Neural cell (in vitro differentiated cells): ENCODE measurements at regions not wholly inside any gene's neighbourhood (a gene's known extent, or its start where the extent isn't known, plus 50 kb on each side); places are given as distances from the start of the nearest gene placed in this dataset.

Experiments used
- EZH2 ChIP-seq: fragments of 200-600, 300-800 bp; shearing (Covaris generic), sonication (generic); IDR thresholded peaks from 2 replicates; pipeline ENCODE4 v1.6.1; 2014; ENCODE audit warnings: antibody characterized with exemption, low read length, borderline replicate concordance, mild to moderate bottlenecking; ENCODE audit not compliant: insufficient read depth, poor library complexity, severe bottlenecking
- TAF1 ChIP-seq: IDR thresholded peaks from 2 replicates; pipeline ENCODE4 v1.6.1; 2012; ENCODE audit warnings: low read depth
- TF ChIP-seq, protein P1 (sequence below): fragments of 450-650 bp; IDR thresholded peaks from 2 replicates; pipeline ENCODE4 v1.5.1; 2014; ENCODE audit warnings: antibody characterized with exemption, mild to moderate bottlenecking, moderate library complexity; ENCODE audit not compliant: poor library complexity, severe bottlenecking

DNA sequence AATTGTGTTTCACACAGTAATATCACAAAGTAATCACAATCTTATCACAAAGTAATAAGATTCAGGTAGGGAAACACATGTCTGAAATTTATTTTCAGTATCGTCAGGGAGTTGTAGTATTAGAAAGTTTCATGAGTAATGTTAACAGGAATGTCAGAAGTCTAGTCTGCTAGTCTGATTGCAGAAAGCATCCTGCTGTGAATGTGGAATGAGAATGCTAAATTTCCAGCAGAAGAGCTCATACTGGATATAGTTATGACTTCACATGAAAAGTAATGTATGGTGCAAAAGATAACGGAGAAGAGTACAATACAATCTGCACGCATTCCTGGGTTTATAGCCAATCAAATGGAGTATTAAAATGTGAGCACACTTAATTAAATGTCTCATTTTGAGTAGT lies 494.7 kb upstream of the SETBP1 start:
- TF ChIP-seq TAF1: no peak
- TF ChIP-seq, protein P1, sequence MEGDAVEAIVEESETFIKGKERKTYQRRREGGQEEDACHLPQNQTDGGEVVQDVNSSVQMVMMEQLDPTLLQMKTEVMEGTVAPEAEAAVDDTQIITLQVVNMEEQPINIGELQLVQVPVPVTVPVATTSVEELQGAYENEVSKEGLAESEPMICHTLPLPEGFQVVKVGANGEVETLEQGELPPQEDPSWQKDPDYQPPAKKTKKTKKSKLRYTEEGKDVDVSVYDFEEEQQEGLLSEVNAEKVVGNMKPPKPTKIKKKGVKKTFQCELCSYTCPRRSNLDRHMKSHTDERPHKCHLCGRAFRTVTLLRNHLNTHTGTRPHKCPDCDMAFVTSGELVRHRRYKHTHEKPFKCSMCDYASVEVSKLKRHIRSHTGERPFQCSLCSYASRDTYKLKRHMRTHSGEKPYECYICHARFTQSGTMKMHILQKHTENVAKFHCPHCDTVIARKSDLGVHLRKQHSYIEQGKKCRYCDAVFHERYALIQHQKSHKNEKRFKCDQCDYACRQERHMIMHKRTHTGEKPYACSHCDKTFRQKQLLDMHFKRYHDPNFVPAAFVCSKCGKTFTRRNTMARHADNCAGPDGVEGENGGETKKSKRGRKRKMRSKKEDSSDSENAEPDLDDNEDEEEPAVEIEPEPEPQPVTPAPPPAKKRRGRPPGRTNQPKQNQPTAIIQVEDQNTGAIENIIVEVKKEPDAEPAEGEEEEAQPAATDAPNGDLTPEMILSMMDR: no peak
- TF ChIP-seq EZH2: no peak
